Thoracic aorta (tissue), 2 donors: ENCODE measurements at regions not wholly inside any gene's neighbourhood (a gene's known extent, or its start where the extent isn't known, plus 50 kb on each side); places are given as distances from the start of the nearest gene placed in this dataset.
"Not testable (repeated sequence)": the region's sequence is repeated elsewhere in the genome, so short reads cannot be mapped to it uniquely, and the experiment has no call there.

Experiments used
- ATAC-seq: fragments of 150-250 bp; one replicate; pipeline ENCODE4 v1.8.0; 2017; ENCODE audit warnings: low read depth; ENCODE audit not compliant: insufficient number of reproducible peaks, low FRiP score
- DNase-seq: peaks from one replicate; pipeline ENCODE4 v3.0.0-alpha.2; 2020; ENCODE audit warnings: low spot score
- H3K27ac ChIP-seq, 2 donors: fragments of 200-600 bp; sonication (generic); 1 replicate in 1 of 2; 2 replicates in 1 of 2; pipeline ENCODE4 v1.5.1; 2016; ENCODE audit warnings: mild to moderate bottlenecking in 2 of 2, moderate library complexity in 2 of 2
- H3K27me3 ChIP-seq: fragments of 200-600 bp; sonication (generic); replicated peaks from 2 replicates; pipeline ENCODE4 v1.6.0; 2016; ENCODE audit warnings: mild to moderate bottlenecking; ENCODE audit not compliant: insufficient read depth
- H3K36me3 ChIP-seq: fragments of 200-600 bp; sonication (generic); one replicate; pipeline ENCODE4 v1.5.1; 2016
- H3K4me1 ChIP-seq, 2 donors: fragments of 200-600 bp; sonication (generic); 1 replicate in 1 of 2; 2 replicates in 1 of 2; pipeline versions ENCODE4 v1.5.1 to v1.6.0; 2016; ENCODE audit warnings: low read depth in 2 of 2, mild to moderate bottlenecking in 1 of 2; ENCODE audit not compliant: control insufficient read depth in 1 of 2
- H3K4me3 ChIP-seq: fragments of 200-600 bp; sonication (generic); 2 replicates; pipeline ENCODE4 v1.5.1; 2016; ENCODE audit warnings: mild to moderate bottlenecking
- H3K9me3 ChIP-seq: fragments of 200-600 bp; sonication (generic); 2 replicates; pipeline ENCODE4 v1.5.1; 2016
- CTCF ChIP-seq: fragments of 200-600 bp; sonication (generic); IDR thresholded peaks from one replicate; pipeline ENCODE4 v1.5.1; 2019; ENCODE audit warnings: antibody characterized with exemption

- H3K27ac ChIP-seq, result no peak overlapping the region
- ATAC-seq, result no peak
- DNase-seq, result no peak
- H3K27me3 ChIP-seq, result no peaks in the 10 kb centered on the region
- no peak for TF ChIP-seq CTCF
- H3K4me3 ChIP-seq, result no peak overlapping the region
- no peaks in the 10 kb centered on the region for H3K36me3 ChIP-seq
- H3K4me1 ChIP-seq, result no peaks in the 10 kb centered on the region
- H3K9me3 ChIP-seq, result peaks cover 9% of the 10 kb centered on the region
Measured at GRCh38 chr18:8882632-8883408, 177.5 kb downstream of the MTCL1 start.

GRCh38 chr18:8883409-8883668 lies 178.0 kb downstream of the MTCL1 start:
- Histone ChIP-seq H3K4me1 (no peaks in the 10 kb centered on the region), H3K9me3 (peaks cover 9% of the 10 kb centered on the region), H3K4me3 (no peak overlapping the region), H3K27ac (no peak overlapping the region), H3K36me3 (no peaks in the 10 kb centered on the region), H3K27me3 (no peaks in the 10 kb centered on the region)
- DNase-seq (no peak), ATAC-seq (no peak)
- no peak for TF ChIP-seq CTCF

- H3K4me1 ChIP-seq, ATAC-seq, H3K4me3 ChIP-seq, H3K27ac ChIP-seq, H3K36me3 ChIP-seq, H3K27me3 ChIP-seq, DNase-seq, H3K9me3 ChIP-seq: not testable (repeated sequence)
Measured at GRCh38 chr18:8887877-8888276, 182.5 kb downstream of the MTCL1 start.

- no peak for DNase-seq
- H3K27ac ChIP-seq, result no peak overlapping the region
Measured at GRCh38 chr18:8889489-8889888, 184.1 kb downstream of the MTCL1 start.

GRCh38 chr18:8890503-8890902 lies 185.1 kb downstream of the MTCL1 start:
- H3K4me3 ChIP-seq, DNase-seq, ATAC-seq, H3K27me3 ChIP-seq, H3K4me1 ChIP-seq, H3K27ac ChIP-seq, H3K9me3 ChIP-seq, H3K36me3 ChIP-seq: not testable (repeated sequence)

More at GRCh38 chr18:8889489-8889888, 184.1 kb downstream of the MTCL1 start:
- no peak overlapping the region for H3K4me3 ChIP-seq
- TF ChIP-seq CTCF, result no peak
- no peaks in the 10 kb centered on the region for H3K9me3 ChIP-seq
- no peaks in the 10 kb centered on the region for H3K36me3 ChIP-seq
- H3K4me1 ChIP-seq, result no peaks in the 10 kb centered on the region
- no peak for ATAC-seq
- no peaks in the 10 kb centered on the region for H3K27me3 ChIP-seq

- DNase-seq, result no peak
- H3K36me3 ChIP-seq, result no peaks in the 10 kb centered on the region
- H3K9me3 ChIP-seq, result no peaks in the 10 kb centered on the region
- no peaks in the 10 kb centered on the region for H3K4me1 ChIP-seq
- H3K27ac ChIP-seq, result no peak overlapping the region
- no peaks in the 10 kb centered on the region for H3K27me3 ChIP-seq
- H3K4me3 ChIP-seq, result no peak overlapping the region
- no peak for TF ChIP-seq CTCF
- no peak for ATAC-seq
Measured at GRCh38 chr18:8890957-8891464, 185.7 kb downstream of the MTCL1 start.
